ENCODE measurements at regions not wholly inside any gene's neighbourhood (a gene's known extent, or its start where the extent isn't known, plus 50 kb on each side); places are given as distances from the start of the nearest gene placed in this dataset.
A peak's percentile ranks its signal among the peaks of the same experiment; 100 is the strongest.

DNA sequence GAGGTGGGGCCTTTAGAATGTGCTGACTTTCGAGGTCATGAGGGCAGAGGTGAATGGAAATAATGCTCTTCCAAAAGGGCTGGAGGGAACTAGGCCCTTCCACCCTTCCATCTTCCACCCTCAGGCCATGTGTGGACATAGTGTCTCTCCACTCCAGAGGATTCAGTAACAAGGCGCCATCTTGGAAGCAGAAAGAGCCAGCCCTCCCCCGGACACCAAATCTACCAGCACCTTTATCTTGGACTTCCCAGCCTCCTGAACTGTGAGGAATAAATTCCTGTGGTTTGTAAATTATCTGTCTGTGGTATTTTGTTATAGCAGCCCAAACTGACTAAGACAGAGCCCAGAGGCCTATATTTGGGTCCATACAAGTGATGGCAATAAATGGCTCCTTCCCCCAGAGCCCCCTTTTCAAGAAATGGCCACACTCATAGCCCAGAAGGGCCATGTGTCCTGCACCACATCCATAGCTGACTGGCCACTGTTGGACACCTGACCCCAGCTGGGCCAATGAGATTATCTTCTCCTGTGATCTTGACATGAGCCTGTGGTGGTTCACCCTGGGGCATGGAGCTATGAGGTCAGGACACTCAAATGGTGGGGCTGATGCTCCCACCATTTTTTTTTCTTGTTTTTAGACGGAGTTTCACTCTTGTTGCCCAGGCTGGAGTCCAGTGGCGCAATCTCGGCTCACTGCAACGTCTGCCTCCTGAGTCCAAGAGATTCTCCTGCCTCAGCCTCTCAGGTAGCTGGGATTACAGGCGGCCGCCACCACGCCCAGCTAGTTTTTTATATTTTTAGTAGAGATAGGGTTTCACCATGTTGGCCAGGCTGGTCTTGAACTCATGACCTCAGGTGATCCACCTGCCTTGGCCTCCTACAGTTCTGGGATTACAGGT, 114.9 kb downstream of the RRAGC start (continued):
- TF ChIP-seq ADNP (tag; IDR thresholded peaks at IDR 0.05) (0 out of 2 replicates have a peak, but pooled peaks have one; percentile 24), KDM5B (IDR thresholded peaks at IDR 0.05; ENCODE audit: insufficient replicate concordance, low read depth, low read length) (no peak), ZFP36 (IDR thresholded peaks at IDR 0.05; ENCODE audit: low read depth, low read length, partially characterized antibody) (peak; percentile 16), RFX7 (CRISPR knock-in tag; IDR thresholded peaks at IDR 0.05) (no peak), NFRKB (IDR thresholded peaks at IDR 0.05; ENCODE audit: low read depth) (peak; percentile 56; the same call in 1 of the 2 replicates), DPF2 (IDR thresholded peaks at IDR 0.05) (peak; percentile 93), KLF16 (IDR thresholded peaks at IDR 0.05) (peak; percentile 80), TAL1 (IDR thresholded peaks at IDR 0.05) (peak; percentile 85), TAF1 (IDR thresholded peaks at IDR 0.05; ENCODE audit: control insufficient read depth, extremely low read depth, insufficient read depth, low read length, severe bottlenecking) (peak; percentile 34), U2AF2 (optimal IDR thresholded peaks at IDR 0.05; ENCODE audit: low read depth, low read length) (no peak), ZNF551 (CRISPR knock-in tag; IDR thresholded peaks at IDR 0.05) (no peak), ZNF311 (CRISPR knock-in tag; IDR thresholded peaks at IDR 0.05) (no peak), L3MBTL2 (IDR thresholded peaks at IDR 0.05) (peak; percentile 70), STAG1 (CRISPR knock-in tag; IDR thresholded peaks at IDR 0.05; ENCODE audit: borderline replicate concordance) (no peak), PHF20 (IDR thresholded peaks at IDR 0.05; ENCODE audit: partially characterized antibody) (no peak)
- TF ChIP-seq, protein P1, sequence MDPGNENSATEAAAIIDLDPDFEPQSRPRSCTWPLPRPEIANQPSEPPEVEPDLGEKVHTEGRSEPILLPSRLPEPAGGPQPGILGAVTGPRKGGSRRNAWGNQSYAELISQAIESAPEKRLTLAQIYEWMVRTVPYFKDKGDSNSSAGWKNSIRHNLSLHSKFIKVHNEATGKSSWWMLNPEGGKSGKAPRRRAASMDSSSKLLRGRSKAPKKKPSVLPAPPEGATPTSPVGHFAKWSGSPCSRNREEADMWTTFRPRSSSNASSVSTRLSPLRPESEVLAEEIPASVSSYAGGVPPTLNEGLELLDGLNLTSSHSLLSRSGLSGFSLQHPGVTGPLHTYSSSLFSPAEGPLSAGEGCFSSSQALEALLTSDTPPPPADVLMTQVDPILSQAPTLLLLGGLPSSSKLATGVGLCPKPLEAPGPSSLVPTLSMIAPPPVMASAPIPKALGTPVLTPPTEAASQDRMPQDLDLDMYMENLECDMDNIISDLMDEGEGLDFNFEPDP (CRISPR knock-in tag; IDR thresholded peaks at IDR 0.05) = no peak
- TF ChIP-seq, protein P2, sequence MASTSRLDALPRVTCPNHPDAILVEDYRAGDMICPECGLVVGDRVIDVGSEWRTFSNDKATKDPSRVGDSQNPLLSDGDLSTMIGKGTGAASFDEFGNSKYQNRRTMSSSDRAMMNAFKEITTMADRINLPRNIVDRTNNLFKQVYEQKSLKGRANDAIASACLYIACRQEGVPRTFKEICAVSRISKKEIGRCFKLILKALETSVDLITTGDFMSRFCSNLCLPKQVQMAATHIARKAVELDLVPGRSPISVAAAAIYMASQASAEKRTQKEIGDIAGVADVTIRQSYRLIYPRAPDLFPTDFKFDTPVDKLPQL (IDR thresholded peaks at IDR 0.05; ENCODE audit: extremely low read depth, insufficient read length) = no peak
- TF ChIP-seq, protein P3, sequence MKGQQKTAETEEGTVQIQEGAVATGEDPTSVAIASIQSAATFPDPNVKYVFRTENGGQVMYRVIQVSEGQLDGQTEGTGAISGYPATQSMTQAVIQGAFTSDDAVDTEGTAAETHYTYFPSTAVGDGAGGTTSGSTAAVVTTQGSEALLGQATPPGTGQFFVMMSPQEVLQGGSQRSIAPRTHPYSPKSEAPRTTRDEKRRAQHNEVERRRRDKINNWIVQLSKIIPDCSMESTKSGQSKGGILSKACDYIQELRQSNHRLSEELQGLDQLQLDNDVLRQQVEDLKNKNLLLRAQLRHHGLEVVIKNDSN (CRISPR knock-in tag; IDR thresholded peaks at IDR 0.05) = peak; percentile 77
- TF ChIP-seq, protein P4, sequence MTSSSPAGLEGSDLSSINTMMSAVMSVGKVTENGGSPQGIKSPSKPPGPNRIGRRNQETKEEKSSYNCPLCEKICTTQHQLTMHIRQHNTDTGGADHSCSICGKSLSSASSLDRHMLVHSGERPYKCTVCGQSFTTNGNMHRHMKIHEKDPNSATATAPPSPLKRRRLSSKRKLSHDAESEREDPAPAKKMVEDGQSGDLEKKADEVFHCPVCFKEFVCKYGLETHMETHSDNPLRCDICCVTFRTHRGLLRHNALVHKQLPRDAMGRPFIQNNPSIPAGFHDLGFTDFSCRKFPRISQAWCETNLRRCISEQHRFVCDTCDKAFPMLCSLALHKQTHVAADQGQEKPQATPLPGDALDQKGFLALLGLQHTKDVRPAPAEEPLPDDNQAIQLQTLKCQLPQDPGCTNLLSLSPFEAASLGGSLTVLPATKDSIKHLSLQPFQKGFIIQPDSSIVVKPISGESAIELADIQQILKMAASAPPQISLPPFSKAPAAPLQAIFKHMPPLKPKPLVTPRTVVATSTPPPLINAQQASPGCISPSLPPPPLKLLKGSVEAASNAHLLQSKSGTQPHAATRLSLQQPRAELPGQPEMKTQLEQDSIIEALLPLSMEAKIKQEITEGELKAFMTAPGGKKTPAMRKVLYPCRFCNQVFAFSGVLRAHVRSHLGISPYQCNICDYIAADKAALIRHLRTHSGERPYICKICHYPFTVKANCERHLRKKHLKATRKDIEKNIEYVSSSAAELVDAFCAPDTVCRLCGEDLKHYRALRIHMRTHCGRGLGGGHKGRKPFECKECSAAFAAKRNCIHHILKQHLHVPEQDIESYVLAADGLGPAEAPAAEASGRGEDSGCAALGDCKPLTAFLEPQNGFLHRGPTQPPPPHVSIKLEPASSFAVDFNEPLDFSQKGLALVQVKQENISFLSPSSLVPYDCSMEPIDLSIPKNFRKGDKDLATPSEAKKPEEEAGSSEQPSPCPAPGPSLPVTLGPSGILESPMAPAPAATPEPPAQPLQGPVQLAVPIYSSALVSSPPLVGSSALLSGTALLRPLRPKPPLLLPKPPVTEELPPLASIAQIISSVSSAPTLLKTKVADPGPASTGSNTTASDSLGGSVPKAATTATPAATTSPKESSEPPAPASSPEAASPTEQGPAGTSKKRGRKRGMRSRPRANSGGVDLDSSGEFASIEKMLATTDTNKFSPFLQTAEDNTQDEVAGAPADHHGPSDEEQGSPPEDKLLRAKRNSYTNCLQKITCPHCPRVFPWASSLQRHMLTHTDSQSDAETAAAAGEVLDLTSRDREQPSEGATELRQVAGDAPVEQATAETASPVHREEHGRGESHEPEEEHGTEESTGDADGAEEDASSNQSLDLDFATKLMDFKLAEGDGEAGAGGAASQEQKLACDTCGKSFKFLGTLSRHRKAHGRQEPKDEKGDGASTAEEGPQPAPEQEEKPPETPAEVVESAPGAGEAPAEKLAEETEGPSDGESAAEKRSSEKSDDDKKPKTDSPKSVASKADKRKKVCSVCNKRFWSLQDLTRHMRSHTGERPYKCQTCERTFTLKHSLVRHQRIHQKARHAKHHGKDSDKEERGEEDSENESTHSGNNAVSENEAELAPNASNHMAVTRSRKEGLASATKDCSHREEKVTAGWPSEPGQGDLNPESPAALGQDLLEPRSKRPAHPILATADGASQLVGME (CRISPR knock-in tag; IDR thresholded peaks at IDR 0.05) = no peak

Data from K562 (cell line).